ENCODE measurements at regions not wholly inside any gene's neighbourhood (a gene's known extent, or its start where the extent isn't known, plus 50 kb on each side); places are given as distances from the start of the nearest gene placed in this dataset.

- intact Hi-C loops (cut with DNase I) = no loop called here
- H3K4me1 ChIP-seq = no peaks in the 10 kb centered on the region
- no peaks in the 10 kb centered on the region for H3K9me3 ChIP-seq
- no peaks in the 10 kb centered on the region for H3K36me3 ChIP-seq
- no peak for DNase-seq
- TF ChIP-seq CTCF (IDR thresholded peaks at IDR 0.05) = no peak
- H3K27me3 ChIP-seq (ENCODE audit: low read depth) = no peaks in the 10 kb centered on the region
- H3K4me3 ChIP-seq = no peak overlapping the region
- no peak for ATAC-seq
- no peak overlapping the region for H3K27ac ChIP-seq
These were observed 415.1 kb upstream of the LRRTM1 start for GRCh38 chr2:80719607-80720006.

GRCh38 chr2:80715433-80715832, 410.9 kb upstream of the LRRTM1 start:
- Histone ChIP-seq H3K27me3 (ENCODE audit: low read depth) (no peaks in the 10 kb centered on the region), H3K9me3 (no peaks in the 10 kb centered on the region), H3K4me3 (no peak overlapping the region), H3K27ac (no peak overlapping the region), H3K36me3 (no peaks in the 10 kb centered on the region), H3K4me1 (no peaks in the 10 kb centered on the region)
- intact Hi-C loops (cut with DNase I) = no loop called here
- ATAC-seq (no peak), DNase-seq (no peak)
- TF ChIP-seq CTCF (IDR thresholded peaks at IDR 0.05) = no peak

GRCh38 chr2:80711915-80712314, 407.4 kb upstream of the LRRTM1 start:
- no peak for DNase-seq
- H3K4me3 ChIP-seq = no peak overlapping the region
- TF ChIP-seq CTCF (IDR thresholded peaks at IDR 0.05) = no peak
- no peaks in the 10 kb centered on the region for H3K27me3 ChIP-seq (ENCODE audit: low read depth)
- intact Hi-C loops (cut with DNase I) = no loop called here
- no peaks in the 10 kb centered on the region for H3K9me3 ChIP-seq
- no peaks in the 10 kb centered on the region for H3K4me1 ChIP-seq
- ATAC-seq = no peak
- no peak overlapping the region for H3K27ac ChIP-seq
- no peaks in the 10 kb centered on the region for H3K36me3 ChIP-seq

GRCh38 chr2:80706951-80707350, 402.4 kb upstream of the LRRTM1 start:
- intact Hi-C loops (cut with DNase I) = no loop called here
- no peak for ATAC-seq

GRCh38 chr2:80706541-80706940, 402.0 kb upstream of the LRRTM1 start:
- DNase-seq (no peak), ATAC-seq (no peak)
- H3K4me1 ChIP-seq = no peaks in the 10 kb centered on the region
- H3K36me3 ChIP-seq = no peaks in the 10 kb centered on the region
- H3K27ac ChIP-seq = no peak overlapping the region
- no peaks in the 10 kb centered on the region for H3K9me3 ChIP-seq
- H3K27me3 ChIP-seq (ENCODE audit: low read depth) = no peaks in the 10 kb centered on the region
- no peak overlapping the region for H3K4me3 ChIP-seq
- no peak for TF ChIP-seq CTCF (IDR thresholded peaks at IDR 0.05)
- intact Hi-C loops (cut with DNase I) = no loop called here

More at GRCh38 chr2:80706951-80707350, 402.4 kb upstream of the LRRTM1 start:
- no peak for DNase-seq
- H3K4me3 ChIP-seq = no peak overlapping the region
- no peaks in the 10 kb centered on the region for H3K4me1 ChIP-seq
- H3K27ac ChIP-seq = no peak overlapping the region
- H3K9me3 ChIP-seq = no peaks in the 10 kb centered on the region
- no peak for TF ChIP-seq CTCF (IDR thresholded peaks at IDR 0.05)
- no peaks in the 10 kb centered on the region for H3K36me3 ChIP-seq
- no peaks in the 10 kb centered on the region for H3K27me3 ChIP-seq (ENCODE audit: low read depth)

GRCh38 chr2:80703532-80703931, 399.0 kb upstream of the LRRTM1 start:
- DNase-seq (no peak), ATAC-seq (no peak)
- H3K36me3 ChIP-seq = no peaks in the 10 kb centered on the region
- intact Hi-C loops (cut with DNase I) = no loop called here
- no peaks in the 10 kb centered on the region for H3K4me1 ChIP-seq
- H3K4me3 ChIP-seq = no peak overlapping the region
- no peak overlapping the region for H3K27ac ChIP-seq
- no peaks in the 10 kb centered on the region for H3K27me3 ChIP-seq (ENCODE audit: low read depth)
- H3K9me3 ChIP-seq = no peaks in the 10 kb centered on the region
- TF ChIP-seq CTCF (IDR thresholded peaks at IDR 0.05) = no peak
